Stomach (tissue), 4 donors: ENCODE measurements at regions not wholly inside any gene's neighbourhood (a gene's known extent, or its start where the extent isn't known, plus 50 kb on each side); places are given as distances from the start of the nearest gene placed in this dataset.

Source experiments
- EP300 ChIP-seq: sonication (generic); formaldehyde crosslinking; IDR thresholded peaks from one replicate; pipeline ENCODE4 v1.6.1; 2017; ENCODE audit warnings: antibody characterized with exemption
- POLR2A ChIP-seq, 4 donors: fragments of 450-650 bp; IDR thresholded peaks; one replicate each; pipeline ENCODE4 v1.6.1; 2016; ENCODE audit warnings: antibody characterized with exemption in 4 of 4, control low read depth in 2 of 4, mild to moderate bottlenecking in 1 of 4, moderate library complexity in 1 of 4
- POLR2AphosphoS5 ChIP-seq, 3 donors: sonication (generic); formaldehyde crosslinking; IDR thresholded peaks; one replicate each; pipeline ENCODE4 v1.6.1; 2016; ENCODE audit warnings: antibody characterized with exemption in 3 of 3
- TF ChIP-seq, protein P1 (sequence below), 7 experiments: fragments of 450-650 bp in 4 of 7; fragments of 200-600 bp in 3 of 7; sonication (generic) in 3 of 7; IDR thresholded peaks; one replicate each; pipeline ENCODE4 v1.5.1; 2016 to 2019; ENCODE audit warnings: antibody characterized with exemption in 7 of 7, control low read depth in 2 of 7, mild to moderate bottlenecking in 1 of 7

GRCh38 chr2:81481994-81482368 is 1177.4 kb upstream of the LRRTM1 start:
- TF ChIP-seq POLR2A (IDR thresholded peaks at IDR 0.05) (no peak), POLR2AphosphoS5 (IDR thresholded peaks at IDR 0.05) (no peak), EP300 (no peak)
- TF ChIP-seq, protein P1, sequence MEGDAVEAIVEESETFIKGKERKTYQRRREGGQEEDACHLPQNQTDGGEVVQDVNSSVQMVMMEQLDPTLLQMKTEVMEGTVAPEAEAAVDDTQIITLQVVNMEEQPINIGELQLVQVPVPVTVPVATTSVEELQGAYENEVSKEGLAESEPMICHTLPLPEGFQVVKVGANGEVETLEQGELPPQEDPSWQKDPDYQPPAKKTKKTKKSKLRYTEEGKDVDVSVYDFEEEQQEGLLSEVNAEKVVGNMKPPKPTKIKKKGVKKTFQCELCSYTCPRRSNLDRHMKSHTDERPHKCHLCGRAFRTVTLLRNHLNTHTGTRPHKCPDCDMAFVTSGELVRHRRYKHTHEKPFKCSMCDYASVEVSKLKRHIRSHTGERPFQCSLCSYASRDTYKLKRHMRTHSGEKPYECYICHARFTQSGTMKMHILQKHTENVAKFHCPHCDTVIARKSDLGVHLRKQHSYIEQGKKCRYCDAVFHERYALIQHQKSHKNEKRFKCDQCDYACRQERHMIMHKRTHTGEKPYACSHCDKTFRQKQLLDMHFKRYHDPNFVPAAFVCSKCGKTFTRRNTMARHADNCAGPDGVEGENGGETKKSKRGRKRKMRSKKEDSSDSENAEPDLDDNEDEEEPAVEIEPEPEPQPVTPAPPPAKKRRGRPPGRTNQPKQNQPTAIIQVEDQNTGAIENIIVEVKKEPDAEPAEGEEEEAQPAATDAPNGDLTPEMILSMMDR (IDR thresholded peaks at IDR 0.05): no peak
